Activated CD4-positive, alpha-beta T cell treated with anti-CD3 and anti-CD28 coated beads, Interleukin-2, amount 10 ng/mL, durations not matched to agents 7 days and 5 days (primary cell): ENCODE measurements at regions not wholly inside any gene's neighbourhood (a gene's known extent, or its start where the extent isn't known, plus 50 kb on each side); places are given as distances from the start of the nearest gene placed in this dataset.

Experiments
- CTCF ChIA-PET: fragments of 350-600 bp; sonication (Branson Sonifier 250); formaldehyde crosslinking; loops from one replicate; lab custom pipeline; 2021; ENCODE audit warnings: antibody characterized with exemption; lab: Charles Lee
- POLR2A ChIA-PET: fragments of 350-600 bp; sonication (Branson Sonifier 250); formaldehyde crosslinking; loops from one replicate; lab custom pipeline; 2021; ENCODE audit warnings: antibody characterized with exemption; lab: Charles Lee
- DNase-seq: peaks from one replicate; pipeline ENCODE4 v3.0.0-alpha.2; 2020
- H3K27ac Mint-ChIP-seq: one replicate; pipeline ENCODE4 v1.8.0; 2021; ENCODE audit warnings: mild to moderate bottlenecking, moderate library complexity, mixed read lengths
- H3K27me3 Mint-ChIP-seq: one replicate; pipeline ENCODE4 v1.8.0; 2021; ENCODE audit warnings: mixed read lengths
- H3K36me3 Mint-ChIP-seq: one replicate; pipeline ENCODE4 v1.8.0; 2021; ENCODE audit warnings: low read depth, mixed read lengths
- H3K4me1 Mint-ChIP-seq: one replicate; pipeline ENCODE4 v1.8.0; 2021; ENCODE audit warnings: mixed read lengths
- H3K4me3 Mint-ChIP-seq: one replicate; pipeline ENCODE4 v1.8.0; 2021; ENCODE audit warnings: mild to moderate bottlenecking, moderate library complexity, mixed read lengths
- H3K9me3 Mint-ChIP-seq: one replicate; pipeline ENCODE4 v1.8.0; 2021; ENCODE audit warnings: mixed read lengths

DNA sequence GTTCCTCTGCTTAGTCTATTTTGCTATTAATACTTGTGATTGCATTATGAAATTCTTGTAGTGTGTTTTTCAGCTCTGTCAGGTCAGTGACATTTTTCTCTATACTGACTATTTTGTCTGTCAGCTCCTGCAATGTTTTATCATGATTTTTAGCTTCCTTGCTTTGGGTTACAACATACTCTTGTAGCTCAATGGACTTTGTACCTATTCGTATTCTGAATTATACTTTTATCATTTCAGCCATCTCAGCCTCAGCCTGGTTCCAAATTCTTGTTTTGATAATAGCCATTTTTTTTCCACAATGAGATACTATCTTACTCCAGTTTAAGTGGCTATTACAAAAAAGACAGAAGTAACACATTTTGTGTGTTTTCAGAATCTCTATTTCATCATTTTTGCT is 204.2 kb upstream of the ONECUT1 start:
- no peak for DNase-seq
- CTCF ChIA-PET: no interaction called here
- POLR2A ChIA-PET: no interaction called here
- Mint-ChIP-seq H3K4me3 (no peak overlapping the region), H3K27me3 (no peaks in the 10 kb centered on the region), H3K4me1 (no peaks in the 10 kb centered on the region), H3K36me3 (no peaks in the 10 kb centered on the region), H3K9me3 (peaks cover 3% of the 10 kb centered on the region), H3K27ac (no peak overlapping the region)

DNA sequence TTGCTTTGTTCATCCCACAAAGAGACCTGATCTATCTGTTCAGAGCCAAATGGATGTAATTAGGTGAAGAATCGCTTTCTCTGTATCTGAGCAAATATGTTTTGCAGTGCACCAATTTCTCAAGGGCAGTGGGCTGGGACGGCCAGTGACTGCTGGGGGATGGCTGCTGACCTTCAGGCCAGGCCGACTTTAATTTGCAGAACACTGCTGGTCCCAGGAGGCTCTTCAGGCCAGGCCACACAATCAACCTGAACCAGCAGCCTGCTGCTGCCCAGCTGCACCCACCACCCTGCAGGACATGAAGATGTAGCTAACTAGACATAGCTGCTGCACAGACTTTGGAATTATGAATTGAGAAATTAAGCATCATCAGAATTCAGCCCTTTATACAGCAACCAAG is 194.4 kb upstream of the ONECUT1 start:
- no peak overlapping the region for H3K4me3 Mint-ChIP-seq
- no peaks in the 10 kb centered on the region for H3K4me1 Mint-ChIP-seq
- H3K27ac Mint-ChIP-seq: no peak overlapping the region
- no peak for DNase-seq
- ChIA-PET POLR2A (no interaction called here), CTCF (no interaction called here)
- H3K27me3 Mint-ChIP-seq: no peaks in the 10 kb centered on the region
- no peaks in the 10 kb centered on the region for H3K36me3 Mint-ChIP-seq
- H3K9me3 Mint-ChIP-seq: no peaks in the 10 kb centered on the region

DNA sequence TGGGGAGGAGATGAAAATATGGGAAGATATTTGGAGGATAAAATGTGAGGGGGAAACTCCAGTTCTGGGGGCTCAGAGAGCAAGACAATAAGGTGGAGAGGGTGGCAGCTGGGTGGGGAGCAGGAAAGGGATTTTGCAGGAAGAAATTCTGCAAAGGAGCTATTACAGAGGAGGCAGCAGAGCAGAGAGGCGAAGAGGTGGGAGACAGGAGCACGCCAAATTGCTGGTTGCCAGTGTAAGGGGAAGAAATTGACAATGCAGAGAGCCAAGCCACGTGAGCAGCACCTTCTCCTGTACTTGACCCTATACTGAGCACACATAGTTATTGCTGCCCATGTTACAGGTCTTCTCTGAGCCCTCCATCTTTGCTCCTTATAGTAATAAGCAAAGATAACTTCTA is 190.3 kb upstream of the ONECUT1 start:
- Mint-ChIP-seq H3K4me1 (no peaks in the 10 kb centered on the region), H3K27me3 (no peaks in the 10 kb centered on the region), H3K9me3 (no peaks in the 10 kb centered on the region), H3K4me3 (no peak overlapping the region), H3K36me3 (no peaks in the 10 kb centered on the region), H3K27ac (no peak overlapping the region)
- ChIA-PET POLR2A (no interaction called here), CTCF (no interaction called here)
- no peak for DNase-seq

DNA sequence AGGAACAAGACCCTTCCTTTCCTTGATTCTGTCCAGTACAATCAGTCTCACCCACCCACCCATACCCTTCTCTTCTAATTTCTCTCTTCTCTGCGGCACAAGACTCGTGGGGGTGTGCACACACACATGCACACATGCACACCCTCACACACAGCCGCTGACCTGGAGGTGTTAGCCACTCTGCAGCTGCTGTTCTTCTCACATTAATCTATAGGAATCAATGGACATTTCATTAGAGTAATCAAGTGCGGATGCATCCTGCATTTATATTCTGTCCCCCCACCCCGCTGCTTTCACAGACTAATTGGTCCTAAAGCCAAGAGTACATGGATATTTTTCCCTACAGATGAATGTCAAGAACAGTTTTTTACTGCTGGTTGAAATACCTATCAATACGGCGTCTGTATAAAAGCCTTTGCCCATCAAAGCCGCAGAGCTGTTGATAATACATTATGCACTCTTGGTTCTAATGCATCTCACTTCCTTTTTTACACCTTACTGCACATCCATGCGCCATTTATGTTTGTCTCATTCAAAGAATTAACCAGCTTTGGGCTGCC is 186.5 kb upstream of the ONECUT1 start:
- no peak for DNase-seq
- Mint-ChIP-seq H3K9me3 (no peaks in the 10 kb centered on the region), H3K4me3 (no peak overlapping the region), H3K36me3 (no peaks in the 10 kb centered on the region), H3K4me1 (no peaks in the 10 kb centered on the region), H3K27me3 (no peaks in the 10 kb centered on the region), H3K27ac (no peak overlapping the region)
- ChIA-PET POLR2A (no interaction called here), CTCF (no interaction called here)

DNA sequence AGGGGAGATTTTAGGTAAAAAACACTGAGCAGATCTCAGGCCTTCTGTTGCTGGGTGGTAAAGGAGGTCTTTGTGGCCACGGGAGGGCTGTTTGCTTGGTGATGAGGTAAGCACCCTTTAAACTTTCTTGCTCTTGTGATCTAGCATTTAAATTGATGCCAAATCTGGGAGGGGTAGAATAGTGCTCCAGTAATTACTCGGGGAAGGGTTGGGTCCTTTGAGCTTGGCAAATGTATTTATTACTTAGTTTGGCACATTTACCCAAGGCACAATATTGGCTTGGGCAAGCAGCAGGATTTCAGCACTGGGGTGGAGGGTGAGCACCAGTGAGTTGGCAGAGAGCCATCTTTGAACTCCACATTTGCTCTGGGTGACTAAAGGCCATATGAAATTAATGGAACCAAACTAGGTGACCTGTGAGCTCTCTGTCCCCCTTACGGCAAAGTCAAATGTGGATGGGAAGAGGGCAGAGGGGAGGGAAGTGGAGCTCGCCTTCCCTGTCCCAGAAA is 185.9 kb upstream of the ONECUT1 start:
- Mint-ChIP-seq H3K27ac (no peak overlapping the region), H3K27me3 (no peaks in the 10 kb centered on the region), H3K36me3 (no peaks in the 10 kb centered on the region), H3K9me3 (no peaks in the 10 kb centered on the region), H3K4me3 (no peak overlapping the region), H3K4me1 (no peaks in the 10 kb centered on the region)
- CTCF ChIA-PET: no interaction called here
- DNase-seq: no peak
- POLR2A ChIA-PET: no interaction called here

DNA sequence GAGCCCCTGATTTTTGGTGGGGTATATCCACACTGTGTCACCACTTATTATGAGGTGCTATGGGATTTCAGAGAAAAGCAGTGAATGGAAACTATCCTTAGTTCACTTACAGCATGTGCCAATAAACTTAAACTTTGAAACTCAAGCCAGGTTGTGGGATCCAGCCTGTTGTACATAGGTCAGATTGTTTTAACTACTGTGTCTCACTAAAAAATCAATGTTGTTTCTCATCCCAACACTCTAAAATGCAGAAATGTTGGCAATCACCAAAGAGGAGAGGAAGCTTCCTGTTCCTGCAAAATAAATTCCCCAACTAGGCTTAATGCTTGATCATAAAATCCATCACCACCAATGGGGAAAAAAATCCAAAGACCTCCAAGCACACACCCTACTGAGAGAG is 173.7 kb upstream of the ONECUT1 start:
- H3K36me3 Mint-ChIP-seq: no peaks in the 10 kb centered on the region
- H3K9me3 Mint-ChIP-seq: no peaks in the 10 kb centered on the region
- ChIA-PET POLR2A (no interaction called here), CTCF (no interaction called here)
- DNase-seq: no peak
- peaks cover 4% of the 10 kb centered on the region for H3K27me3 Mint-ChIP-seq
- no peaks in the 10 kb centered on the region for H3K4me1 Mint-ChIP-seq
- no peak overlapping the region for H3K27ac Mint-ChIP-seq
- no peak overlapping the region for H3K4me3 Mint-ChIP-seq

DNA sequence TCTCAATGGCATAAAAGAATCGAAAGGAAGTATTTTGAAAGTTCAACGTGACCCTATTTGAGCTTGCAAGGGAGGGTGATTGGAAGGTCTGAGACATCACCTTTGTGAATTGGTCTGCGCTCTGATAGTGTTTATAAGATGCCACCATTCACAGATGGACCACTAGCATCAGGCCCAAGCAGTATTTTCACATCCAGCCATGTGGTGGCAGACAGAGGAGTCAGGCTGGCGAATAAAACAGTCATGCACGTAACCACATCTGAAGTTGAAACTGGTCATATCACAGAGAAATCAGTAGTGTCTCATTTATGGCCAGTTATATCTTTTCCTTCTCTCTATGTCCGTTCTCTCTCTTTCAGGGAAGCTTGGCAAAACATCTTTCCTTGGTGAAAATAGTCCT is 170.1 kb upstream of the ONECUT1 start:
- ChIA-PET POLR2A (no interaction called here), CTCF (no interaction called here)
- DNase-seq: no peak
- no peaks in the 10 kb centered on the region for H3K36me3 Mint-ChIP-seq
- no peaks in the 10 kb centered on the region for H3K4me1 Mint-ChIP-seq
- no peak overlapping the region for H3K27ac Mint-ChIP-seq
- no peak overlapping the region for H3K4me3 Mint-ChIP-seq
- H3K9me3 Mint-ChIP-seq: no peaks in the 10 kb centered on the region
- peaks cover 4% of the 10 kb centered on the region for H3K27me3 Mint-ChIP-seq

DNA sequence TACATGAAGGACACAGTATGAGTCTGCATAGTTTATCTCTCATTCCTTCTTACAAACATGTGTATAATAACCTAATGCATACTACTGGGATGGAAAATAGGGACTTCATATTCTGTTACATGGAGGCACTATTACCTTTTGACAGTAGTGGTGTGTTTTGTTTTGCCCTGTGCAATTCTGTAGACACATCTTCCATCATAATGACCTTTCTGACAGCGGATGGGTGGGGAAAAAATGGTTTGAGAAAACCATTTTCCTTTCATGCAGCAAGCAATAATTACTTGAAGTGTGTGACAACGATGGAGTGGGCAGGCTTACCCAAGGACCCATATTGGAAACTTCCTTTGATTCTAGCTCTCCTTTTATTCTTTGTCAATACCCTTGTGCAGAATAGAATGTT is 153.6 kb upstream of the ONECUT1 start:
- POLR2A ChIA-PET: no interaction called here
- no peaks in the 10 kb centered on the region for H3K27me3 Mint-ChIP-seq

DNA sequence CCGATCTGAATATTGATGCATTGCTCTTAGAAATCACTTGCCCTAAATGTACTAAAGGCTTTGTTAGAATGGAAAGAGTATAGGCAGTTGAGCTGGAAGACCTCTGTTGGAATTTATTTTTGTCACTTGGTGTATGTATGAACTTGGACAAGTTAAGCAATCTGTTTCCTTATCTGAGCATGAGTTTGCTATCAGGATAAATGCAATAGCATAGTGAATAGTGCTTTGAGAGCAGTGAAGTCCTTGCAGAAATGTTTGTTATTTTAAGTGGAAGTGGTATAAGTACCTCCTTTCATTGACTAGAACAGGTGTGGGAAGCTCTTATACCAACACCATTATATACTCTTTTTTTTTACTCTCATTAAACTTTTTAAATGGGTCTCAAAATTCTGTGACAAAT is 146.4 kb upstream of the ONECUT1 start:
- DNase-seq: no peak
- Mint-ChIP-seq H3K27ac (no peak overlapping the region), H3K4me3 (no peak overlapping the region), H3K4me1 (no peaks in the 10 kb centered on the region), H3K36me3 (no peaks in the 10 kb centered on the region), H3K9me3 (no peaks in the 10 kb centered on the region), H3K27me3 (no peaks in the 10 kb centered on the region)
- ChIA-PET CTCF (no interaction called here), POLR2A (no interaction called here)

More for the DNA sequence above, 153.6 kb upstream of the ONECUT1 start:
- DNase-seq: no peak
- Mint-ChIP-seq H3K9me3 (no peaks in the 10 kb centered on the region), H3K27ac (no peak overlapping the region), H3K36me3 (no peaks in the 10 kb centered on the region), H3K4me3 (no peak overlapping the region), H3K4me1 (no peaks in the 10 kb centered on the region)
- CTCF ChIA-PET: no interaction called here

DNA sequence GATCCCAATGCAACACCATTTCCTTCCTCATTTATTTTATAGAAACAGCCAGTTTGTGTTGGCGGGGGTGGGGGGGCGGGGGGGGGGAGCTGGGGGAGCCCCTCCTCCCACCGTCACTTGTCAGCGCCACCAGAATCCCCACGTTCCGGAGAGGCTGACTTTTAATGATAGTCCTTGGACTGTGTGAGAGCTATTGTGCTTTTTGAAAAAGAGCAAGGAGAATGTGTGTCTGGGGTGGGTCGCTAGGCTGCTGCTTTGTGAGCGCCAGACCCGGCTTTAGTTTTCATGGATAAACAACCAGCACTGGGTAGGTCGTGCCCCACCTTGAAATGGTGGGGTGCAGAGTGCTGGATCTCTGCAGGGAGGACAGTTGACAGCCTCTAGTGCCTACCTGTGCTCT is 135.0 kb upstream of the ONECUT1 start:
- H3K9me3 Mint-ChIP-seq: no peaks in the 10 kb centered on the region
- no peaks in the 10 kb centered on the region for H3K4me1 Mint-ChIP-seq
- POLR2A ChIA-PET: no interaction called here
- H3K36me3 Mint-ChIP-seq: no peaks in the 10 kb centered on the region
- CTCF ChIA-PET: no interaction called here
- no peak overlapping the region for H3K4me3 Mint-ChIP-seq
- DNase-seq: no peak
- H3K27me3 Mint-ChIP-seq: peaks cover 6% of the 10 kb centered on the region
- no peak overlapping the region for H3K27ac Mint-ChIP-seq

DNA sequence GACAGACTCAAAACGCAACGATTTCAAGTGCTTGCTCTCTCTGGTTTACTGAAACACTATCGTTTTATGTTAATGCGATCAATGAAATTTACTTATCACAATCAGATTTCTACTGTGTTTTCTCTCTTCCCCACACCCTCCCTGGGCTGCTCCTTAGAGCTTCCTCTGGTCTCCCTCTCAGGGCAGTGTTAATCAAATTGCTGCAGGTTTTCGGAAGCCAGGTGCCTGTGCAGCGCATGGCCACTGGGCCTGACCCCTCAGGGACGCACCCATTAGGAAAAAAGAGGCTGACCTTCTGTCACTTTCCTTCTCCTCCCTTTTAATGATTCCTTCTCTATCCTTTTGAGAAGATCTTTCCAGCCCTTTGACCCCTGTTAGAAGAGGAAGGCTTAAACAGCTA is 134.5 kb upstream of the ONECUT1 start:
- Mint-ChIP-seq H3K9me3 (no peaks in the 10 kb centered on the region), H3K4me3 (no peak overlapping the region), H3K27me3 (peaks cover 7% of the 10 kb centered on the region), H3K4me1 (no peaks in the 10 kb centered on the region), H3K36me3 (no peaks in the 10 kb centered on the region), H3K27ac (no peak overlapping the region)
- ChIA-PET POLR2A (no interaction called here), CTCF (no interaction called here)
- no peak for DNase-seq

DNA sequence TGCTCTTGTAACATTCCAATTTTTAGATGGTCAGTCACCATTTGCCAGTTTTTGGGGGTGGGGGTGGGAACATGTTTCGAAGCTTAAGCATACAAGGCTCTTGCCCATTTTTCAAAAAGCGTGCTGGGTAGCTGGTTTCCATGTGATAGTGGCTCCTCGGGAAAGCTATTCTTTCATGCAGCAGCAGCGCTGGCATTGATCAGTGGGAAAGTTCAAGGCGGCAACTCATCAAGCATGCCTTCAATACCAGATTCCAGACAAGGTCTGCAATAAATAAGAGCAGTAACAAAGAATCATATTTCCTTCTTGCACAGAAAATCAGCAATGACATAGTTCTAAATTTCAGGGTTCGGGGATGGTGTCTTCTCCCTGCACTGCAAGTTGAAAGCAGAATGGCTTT is 133.5 kb upstream of the ONECUT1 start:
- no peak overlapping the region for H3K4me3 Mint-ChIP-seq
- no peaks in the 10 kb centered on the region for H3K4me1 Mint-ChIP-seq
- H3K27ac Mint-ChIP-seq: no peak overlapping the region
- H3K27me3 Mint-ChIP-seq: peaks cover 9% of the 10 kb centered on the region
- H3K36me3 Mint-ChIP-seq: no peaks in the 10 kb centered on the region
- H3K9me3 Mint-ChIP-seq: no peaks in the 10 kb centered on the region
- POLR2A ChIA-PET: no interaction called here
- no peak for DNase-seq
- CTCF ChIA-PET: interaction anchor here (0.7 kb wide), 1 partner anchor 1117 kb away, joined by 3 read pairs; no protein-coding TSS in a partner anchor

DNA sequence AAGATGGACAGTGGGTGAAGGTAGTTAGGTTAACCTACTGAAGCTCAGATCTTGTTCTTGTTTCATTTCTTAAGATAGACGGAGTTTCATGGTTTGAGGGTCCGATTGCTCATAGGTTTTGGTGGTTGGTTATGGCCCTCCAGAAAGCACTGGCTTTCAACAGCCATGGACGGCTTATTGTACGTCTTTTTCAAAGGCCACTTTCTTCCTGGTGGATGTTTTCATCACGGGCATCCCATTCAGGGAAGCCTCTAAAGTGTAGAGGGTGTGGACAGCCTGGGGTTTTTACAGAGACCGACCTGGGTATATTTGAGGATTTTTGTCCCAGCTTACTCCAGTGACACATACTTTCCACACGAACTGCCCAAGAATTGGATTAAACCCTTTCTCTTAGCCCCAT is 132.7 kb upstream of the ONECUT1 start:
- no peak overlapping the region for H3K27ac Mint-ChIP-seq
- DNase-seq: no peak
- no peaks in the 10 kb centered on the region for H3K4me1 Mint-ChIP-seq
- no peaks in the 10 kb centered on the region for H3K36me3 Mint-ChIP-seq
- H3K4me3 Mint-ChIP-seq: no peak overlapping the region
- POLR2A ChIA-PET: no interaction called here
- peaks cover 9% of the 10 kb centered on the region for H3K27me3 Mint-ChIP-seq
- CTCF ChIA-PET: interaction anchor here (0.7 kb wide), 1 partner anchor 1118 kb away, joined by 3 read pairs; no protein-coding TSS in a partner anchor
- H3K9me3 Mint-ChIP-seq: no peaks in the 10 kb centered on the region

DNA sequence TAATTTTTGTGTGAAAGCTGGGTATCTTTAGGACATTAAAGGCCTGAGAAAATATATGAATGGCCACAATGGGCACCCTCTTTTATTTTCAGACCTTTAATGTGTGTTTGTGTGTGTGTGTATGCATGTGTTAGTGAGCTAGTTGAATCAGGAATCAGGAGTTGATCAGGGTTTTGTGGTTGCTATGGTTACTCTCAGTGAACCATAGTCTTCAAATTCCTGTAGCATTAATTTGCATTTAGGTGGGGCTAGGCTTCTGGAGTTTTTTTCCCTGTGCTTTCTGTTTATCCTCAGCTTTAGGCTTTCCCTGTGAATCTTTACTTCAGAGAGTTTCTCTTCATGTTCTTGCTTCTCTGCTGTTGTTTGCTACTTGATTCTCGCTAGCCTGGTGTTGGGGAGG is 122.0 kb upstream of the ONECUT1 start:
- H3K9me3 Mint-ChIP-seq: no peaks in the 10 kb centered on the region
- no peak overlapping the region for H3K27ac Mint-ChIP-seq
- H3K4me3 Mint-ChIP-seq: no peak overlapping the region
- H3K27me3 Mint-ChIP-seq: peaks cover 3% of the 10 kb centered on the region
- no peak for DNase-seq
- ChIA-PET CTCF (no interaction called here), POLR2A (no interaction called here)
- H3K4me1 Mint-ChIP-seq: no peaks in the 10 kb centered on the region
- H3K36me3 Mint-ChIP-seq: no peaks in the 10 kb centered on the region
